NCI-H1436 (cell line): ENCODE measurements at regions not wholly inside any gene's neighbourhood (a gene's known extent, or its start where the extent isn't known, plus 50 kb on each side); places are given as distances from the start of the nearest gene placed in this dataset.
"Not testable (repeated sequence)": the region's sequence is repeated elsewhere in the genome, so short reads cannot be mapped to it uniquely, and the experiment has no call there.

ENCODE experiments used
- DNase-seq: peaks from one replicate; lab custom pipeline; 2025; lab: John Stamatoyannopoulos, UW

DNA sequence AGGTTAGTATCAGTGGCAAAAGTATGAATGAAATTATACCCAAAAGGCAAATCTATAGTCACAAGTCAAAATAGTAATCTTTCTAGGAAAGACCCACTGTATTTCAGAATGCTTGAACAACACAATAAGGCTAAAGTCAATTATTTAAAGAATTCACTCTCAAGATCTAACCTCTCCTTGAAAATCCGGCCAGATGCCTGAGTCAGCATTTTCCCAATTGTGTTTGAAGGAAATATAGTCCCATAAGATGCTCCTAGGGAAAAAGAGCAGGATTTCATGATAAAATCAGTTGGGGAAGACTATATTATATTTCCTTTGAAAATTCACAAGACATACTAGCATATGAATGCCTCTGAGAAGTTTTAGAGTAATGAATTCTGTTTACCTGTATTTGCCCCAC is 1075.0 kb downstream of the GRM8 start:
- no peak for DNase-seq

DNA sequence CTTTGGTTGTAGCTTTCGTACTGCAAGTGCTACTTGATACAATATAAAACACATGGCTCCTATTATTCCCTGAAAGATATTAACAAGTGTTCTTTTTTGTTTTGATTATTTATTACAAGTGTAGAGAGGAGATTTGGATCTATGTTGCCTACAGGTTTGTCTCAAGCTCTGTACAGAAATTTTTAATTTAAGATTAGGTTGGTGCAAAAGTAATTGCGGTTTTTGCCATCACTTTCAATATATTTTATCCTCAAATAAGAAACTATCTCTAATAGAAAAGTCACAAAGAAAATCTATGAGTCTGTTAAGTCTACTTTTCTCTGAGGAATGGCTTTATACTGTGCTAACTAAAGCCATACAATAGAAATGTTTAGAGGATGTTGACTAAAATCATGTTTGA is 1086.1 kb downstream of the GRM8 start:
- no peak for DNase-seq

DNA sequence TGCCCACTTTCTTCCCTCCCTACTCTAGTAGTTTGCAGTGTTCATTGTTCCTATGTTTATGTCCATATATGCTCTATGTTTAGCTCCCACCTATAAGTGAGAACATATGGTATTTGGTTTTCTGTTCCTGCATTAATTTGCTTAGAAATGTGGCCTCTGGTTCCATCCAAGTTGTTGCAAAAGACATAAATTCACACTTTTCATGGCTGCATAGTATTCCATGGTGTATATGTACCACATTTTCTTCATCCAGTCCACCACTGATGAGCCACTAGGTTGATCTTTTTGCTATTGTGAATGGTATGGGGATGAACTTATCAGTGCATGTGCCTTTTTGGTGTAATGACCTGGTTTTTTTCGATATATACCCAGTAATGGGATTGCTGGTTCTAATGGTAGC is 1089.1 kb downstream of the GRM8 start:
- DNase-seq: no peak

DNA sequence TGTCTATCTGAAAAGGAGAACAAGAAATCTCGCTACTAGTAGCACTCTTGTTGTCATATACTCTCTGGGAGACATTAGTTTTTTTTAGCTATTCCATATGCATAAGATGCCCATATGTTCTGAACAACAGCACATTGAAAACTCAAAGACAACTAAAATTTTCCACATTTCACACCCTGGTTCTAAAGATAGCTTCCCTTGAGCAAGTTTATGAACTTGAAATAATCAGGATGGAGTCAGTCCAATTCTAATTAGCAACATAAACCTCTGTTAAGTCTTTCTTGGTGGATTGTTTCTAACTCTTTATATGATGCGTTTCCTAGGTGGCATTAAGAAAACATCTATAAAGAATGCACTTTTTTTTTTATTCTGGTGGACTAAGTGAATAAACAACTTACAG is 1095.3 kb downstream of the GRM8 start:
- DNase-seq: no peak

DNA sequence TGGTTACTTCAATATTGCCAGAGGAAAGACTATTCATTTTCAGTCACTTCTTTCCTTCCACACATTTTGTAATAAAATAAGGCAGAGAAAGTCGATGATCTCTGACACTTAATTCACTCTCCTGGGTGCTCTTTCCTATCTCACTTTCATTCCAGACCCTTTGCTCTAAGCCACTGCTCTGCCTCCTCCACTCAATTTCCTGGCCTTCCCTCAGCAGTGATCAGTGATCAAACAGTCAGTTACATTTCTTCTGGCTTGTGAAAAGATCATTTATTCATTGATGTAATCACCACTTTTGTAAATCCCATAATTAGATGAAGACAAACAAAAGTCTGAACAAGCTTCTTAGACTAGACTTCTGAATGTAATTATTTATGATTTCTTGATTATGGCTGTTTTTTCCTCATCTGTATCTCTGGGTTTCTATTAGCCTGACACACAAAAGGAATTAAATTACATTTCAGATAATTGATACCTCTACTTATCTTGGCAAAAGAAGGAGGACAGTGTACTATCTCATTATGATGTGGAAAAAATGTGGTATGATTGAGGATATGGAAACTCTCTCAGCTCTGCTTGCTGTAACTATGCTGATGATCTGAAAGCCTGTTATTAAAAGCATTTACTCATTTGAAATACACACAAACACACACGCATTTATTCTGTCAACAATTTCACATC is 1102.3 kb downstream of the GRM8 start:
- DNase-seq: peak; percentile 90

DNA sequence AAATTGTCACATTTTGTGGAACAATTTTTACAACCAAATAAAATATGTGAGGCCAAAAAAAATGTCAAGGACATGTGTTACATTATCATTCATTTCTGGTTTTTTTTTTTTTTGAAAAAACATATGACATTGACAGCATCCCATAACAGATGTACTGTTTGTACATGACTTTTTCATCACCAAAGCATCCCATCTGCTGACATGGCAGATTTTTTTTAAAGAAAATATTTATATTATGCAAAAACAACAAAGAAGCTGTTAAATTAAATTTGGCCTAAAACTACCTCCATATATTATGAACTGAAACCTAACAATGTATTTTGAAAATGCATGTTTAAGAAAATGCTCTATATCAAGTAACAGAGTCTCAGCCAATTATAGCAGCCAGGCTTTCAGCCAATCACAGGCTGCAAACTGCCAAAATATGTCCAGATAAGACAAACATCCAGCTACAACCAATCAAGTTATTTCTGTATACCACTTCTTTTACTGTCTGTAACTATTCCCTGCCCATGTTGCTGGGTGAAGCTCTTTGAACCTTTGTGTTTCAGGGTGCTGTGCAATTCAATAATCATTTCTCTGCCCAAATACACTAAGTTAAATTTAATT is 1111.8 kb downstream of the GRM8 start:
- DNase-seq: no peak

DNA sequence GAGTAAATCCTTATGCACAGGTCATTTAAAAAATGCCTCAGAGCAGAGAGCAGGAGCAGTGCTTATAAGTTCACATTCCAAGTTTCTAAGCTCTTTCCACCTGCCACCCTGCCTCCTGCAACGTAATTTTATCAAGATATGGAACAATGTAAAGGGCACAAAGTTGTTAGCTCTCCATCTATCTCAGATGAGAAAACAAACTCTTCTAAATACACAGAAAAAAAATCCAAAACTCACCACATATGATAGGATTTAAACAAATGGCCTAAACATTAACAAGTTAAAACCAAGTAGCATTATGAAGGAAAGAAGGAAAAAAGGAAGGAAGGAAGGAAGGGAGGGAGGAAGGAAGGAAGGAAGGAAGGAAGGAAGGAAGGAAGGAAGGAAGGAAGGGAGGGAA is 1132.8 kb downstream of the GRM8 start:
- no peak for DNase-seq

GRCh38 chr7:126103582-126103981 is 1149.2 kb downstream of the GRM8 start:
- no peak for DNase-seq

GRCh38 chr7:126083014-126083413 is 1153.4 kb upstream of the POT1 start:
- DNase-seq: no peak

DNA sequence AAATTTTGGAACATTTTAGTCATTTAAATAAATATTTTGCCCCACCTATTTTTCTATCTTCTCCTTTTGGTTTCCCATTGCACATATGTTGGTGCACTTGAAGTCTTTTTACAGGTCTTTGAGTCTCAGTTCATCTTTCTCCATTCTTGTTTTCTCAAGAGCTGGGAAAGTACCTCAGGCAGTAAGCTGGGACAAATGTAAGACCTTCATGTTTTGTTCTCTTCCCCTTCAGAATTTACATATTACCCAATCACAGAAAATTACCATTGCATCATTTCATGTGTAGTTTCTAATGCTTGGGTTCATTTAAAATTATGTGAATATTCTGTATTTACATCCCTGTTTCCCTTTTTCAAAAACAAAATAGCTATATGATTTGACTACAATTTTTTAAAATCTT is 1150.0 kb upstream of the POT1 start:
- DNase-seq: no peak

GRCh38 chr7:126079151-126079550 is 1149.5 kb upstream of the POT1 start:
- DNase-seq: no peak

DNA sequence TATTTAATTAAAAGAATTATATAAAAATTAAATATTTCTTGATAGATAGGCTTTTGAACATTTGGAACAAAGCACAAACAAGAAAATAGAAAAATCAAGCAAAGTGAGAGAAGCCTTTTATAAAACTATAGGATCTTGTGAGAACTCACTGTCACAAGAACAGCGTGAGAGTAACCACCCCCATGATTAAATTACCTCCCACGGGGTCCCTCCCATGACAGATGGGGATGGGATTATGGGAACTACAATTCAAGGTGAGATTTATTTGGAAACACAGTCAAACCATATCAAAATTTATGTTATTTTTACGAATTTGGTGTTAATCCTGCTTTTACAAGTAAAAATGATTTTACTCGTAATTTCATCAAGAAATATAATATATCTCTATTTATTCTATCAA is 1136.1 kb upstream of the POT1 start:
- no peak for DNase-seq

GRCh38 chr7:126057979-126058378 is 1128.4 kb upstream of the POT1 start:
- no peak for DNase-seq

DNA sequence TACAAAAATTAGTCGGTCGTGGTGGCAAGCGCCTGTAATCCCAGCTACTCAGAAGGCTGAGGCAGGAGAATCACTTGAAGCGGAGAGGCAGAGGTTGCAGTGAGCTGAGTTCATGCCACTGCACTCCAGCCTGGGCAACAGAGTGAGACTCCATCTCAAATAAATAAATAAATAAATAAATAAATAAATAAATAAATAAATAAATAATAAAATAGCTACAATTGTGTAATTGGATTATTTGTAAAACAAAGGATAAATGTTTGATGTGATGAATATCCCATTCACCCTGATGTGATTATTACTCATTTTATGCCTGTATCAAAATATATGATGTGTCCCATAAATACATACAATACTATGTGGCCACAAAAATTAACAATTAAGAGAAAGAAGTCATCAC is 1127.0 kb upstream of the POT1 start:
- not testable (repeated sequence) for DNase-seq

DNA sequence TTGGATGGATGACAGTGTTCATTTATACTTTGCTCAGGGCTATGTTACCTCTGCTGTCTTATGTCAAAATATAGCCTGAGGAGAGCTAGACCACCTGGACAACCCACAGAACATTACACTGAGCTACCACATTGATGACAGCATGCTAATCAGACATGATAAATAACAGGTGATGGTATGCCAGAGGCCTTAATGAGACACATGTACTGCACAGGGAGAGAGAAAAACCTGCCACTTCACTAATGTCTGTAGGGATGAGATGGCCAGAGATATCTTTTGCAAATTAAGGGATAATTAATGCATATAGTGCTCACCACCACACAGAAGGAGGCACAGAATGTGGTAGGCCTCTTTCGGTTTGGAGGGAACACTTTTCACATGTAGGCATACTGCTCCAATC is 1122.6 kb upstream of the POT1 start:
- DNase-seq: no peak

- DNase-seq: no peak
Measured at GRCh38 chr7:126044662-126045061, 1115.0 kb upstream of the POT1 start.

- DNase-seq: no peak
Measured at GRCh38 chr7:126041472-126041871, 1111.8 kb upstream of the POT1 start.

DNA sequence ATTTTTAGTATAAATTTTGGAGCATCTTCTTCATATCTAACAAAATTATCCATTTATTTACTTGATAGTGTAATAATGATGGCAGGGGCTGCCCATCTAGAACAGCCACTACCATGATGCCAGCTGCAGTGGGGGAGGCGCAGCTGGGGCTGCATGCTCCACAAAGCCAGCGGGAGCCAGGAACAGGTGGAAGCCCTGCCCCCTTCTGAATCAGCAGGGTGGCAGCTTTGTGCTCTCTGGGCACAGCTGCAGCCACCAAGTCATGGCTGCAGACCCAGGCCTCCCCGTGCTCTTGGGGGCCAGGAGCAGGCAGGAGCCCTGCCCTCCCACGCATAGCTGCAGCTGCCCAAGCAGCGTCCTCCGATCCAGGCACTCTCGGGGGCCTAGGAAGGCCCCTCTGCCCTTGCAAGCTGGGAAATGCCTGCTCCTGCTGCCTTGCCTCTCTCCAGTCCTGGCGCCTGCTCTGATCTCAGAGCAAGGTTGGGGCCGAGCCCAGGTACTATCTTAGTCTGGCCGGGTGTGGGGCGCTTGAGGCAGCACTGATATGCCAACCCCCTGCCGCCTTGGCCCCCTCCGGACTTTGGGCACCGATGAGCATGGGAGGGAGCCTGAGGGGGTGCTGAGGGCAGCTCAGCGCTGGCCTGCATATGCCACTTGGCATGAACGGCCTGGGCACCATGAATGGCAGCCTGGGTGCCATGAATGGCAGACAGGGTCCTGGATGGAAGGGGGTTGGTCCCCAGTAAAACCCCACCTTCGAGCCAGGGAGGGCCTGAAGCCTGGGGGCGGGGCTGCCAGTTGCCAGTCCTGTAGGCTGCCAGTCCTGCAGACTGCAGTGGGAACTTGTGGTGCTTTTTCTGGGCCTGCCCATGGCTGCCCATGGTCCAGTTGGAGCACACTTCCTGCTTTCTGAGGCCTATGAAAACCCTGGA is 1110.8 kb upstream of the POT1 start:
- no peak for DNase-seq

GRCh38 chr7:126026421-126027088 is 1096.9 kb upstream of the POT1 start:
- DNase-seq: no peak

DNA sequence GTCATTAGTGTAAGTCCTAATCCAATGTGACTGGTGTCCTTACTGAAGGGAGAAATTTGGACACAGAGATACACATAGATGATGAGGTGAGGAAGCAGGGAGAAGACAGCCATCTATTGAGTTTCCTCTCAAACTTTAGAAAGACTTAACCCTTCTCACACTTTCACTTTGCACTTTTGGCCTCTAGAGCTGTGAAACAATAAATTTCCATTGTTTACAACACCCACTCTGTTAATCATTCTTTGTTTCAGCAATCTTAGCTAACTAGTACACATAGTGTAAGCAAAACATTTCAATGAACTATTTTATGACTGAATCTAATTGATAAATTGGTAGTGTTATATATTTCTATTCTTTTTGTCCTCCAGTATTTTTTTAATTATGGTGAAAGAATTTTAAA is 1092.8 kb upstream of the POT1 start:
- no peak for DNase-seq

- DNase-seq: no peak
Measured at GRCh38 chr7:126016722-126017121, 1087.1 kb upstream of the POT1 start.

GRCh38 chr7:126005064-126005463 is 1075.4 kb upstream of the POT1 start:
- DNase-seq: no peak

DNA sequence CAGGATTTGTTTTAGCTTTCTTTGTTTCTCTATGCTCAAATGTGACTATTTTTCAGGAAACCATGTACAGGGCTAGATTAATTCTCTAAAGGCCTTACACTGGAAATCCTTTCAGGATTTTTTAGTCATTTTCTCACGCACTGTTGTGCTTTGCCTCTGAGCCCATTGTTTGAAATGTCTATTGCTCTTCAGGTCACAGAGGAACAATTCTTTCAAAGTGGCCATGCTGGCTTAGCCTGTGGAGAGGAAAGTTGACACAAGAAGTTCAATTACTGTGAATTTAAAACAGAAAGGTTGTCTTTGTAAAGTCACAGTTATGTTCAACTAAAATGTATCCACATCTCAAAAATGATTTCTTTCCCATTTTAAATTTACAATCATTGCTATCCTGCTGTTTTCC is 1071.7 kb upstream of the POT1 start:
- DNase-seq: no peak
